ENCODE measurements at regions not wholly inside any gene's neighbourhood (a gene's known extent, or its start where the extent isn't known, plus 50 kb on each side); places are given as distances from the start of the nearest gene placed in this dataset.

DNA sequence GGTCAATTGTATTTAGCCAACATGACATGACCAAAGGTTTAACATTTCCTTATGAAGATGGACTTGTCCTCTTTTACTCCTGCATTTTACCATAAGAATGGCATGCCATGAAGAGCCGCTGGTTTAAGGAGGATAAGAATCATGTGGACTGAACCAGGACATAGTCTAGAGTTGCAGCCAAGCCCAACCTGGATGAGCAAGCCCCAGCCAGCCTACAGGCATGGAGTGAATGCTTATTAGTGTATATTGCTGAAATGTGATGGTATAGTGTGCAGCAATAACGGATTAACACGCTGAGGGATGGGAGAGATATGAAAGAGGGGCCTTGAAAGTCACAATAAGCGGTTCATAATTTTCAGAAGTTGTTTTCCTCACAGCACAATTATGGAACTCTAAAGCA is 523.2 kb downstream of the NTRK2 start:
- no peak overlapping the region for H3K4me3 ChIP-seq (ENCODE audit: control extremely low read depth in 1 of 5, extremely low read depth in 1 of 5, insufficient read depth in 1 of 5, low read depth in 2 of 5, low read length in 4 of 5)
- no peaks in the 10 kb centered on the region for H3K4me1 Mint-ChIP-seq
- H3K36me3 ChIP-seq (replicated peaks in 1 of 2; ENCODE audit: control extremely low read depth in 1 of 2, control insufficient read depth in 1 of 2, extremely low read depth in 1 of 2, insufficient read depth in 2 of 2, low read length in 1 of 2), result no peaks in the 10 kb centered on the region
- H3K9me3 ChIP-seq (ENCODE audit: control extremely low read depth in 1 of 3, control insufficient read depth in 2 of 3, insufficient read depth in 1 of 3, low read length in 2 of 3), result peaks cover 0 to 3% (median 0%) of the 10 kb centered on the region in 3 donors
- DNase-seq, result no peak
- no peak overlapping the region for H2AFZ ChIP-seq (ENCODE audit: insufficient read depth, low read depth, low read length, poor library complexity, severe bottlenecking)
- no peaks in the 10 kb centered on the region for H3K27me3 ChIP-seq (replicated peaks in 1 of 4; ENCODE audit: control extremely low read depth in 1 of 4, control insufficient read depth in 3 of 4, insufficient read depth in 4 of 4, low read length in 3 of 4)
- no peak overlapping the region for H3K27ac ChIP-seq (ENCODE audit: low read length in 2 of 2)
- H3K4me3 Mint-ChIP-seq, result no peak overlapping the region
- no peak overlapping the region for H3K27ac Mint-ChIP-seq
- H3K4me2 ChIP-seq (replicated peaks; ENCODE audit: low read depth, low read length, poor library complexity, severe bottlenecking), result no peak overlapping the region
- no peaks in the 10 kb centered on the region for H4K20me1 ChIP-seq (ENCODE audit: control insufficient read depth, insufficient read depth, low read length, poor library complexity, severe bottlenecking)
- intact Hi-C loops (cut with micrococcal nuclease), result no loop called here
- no peaks in the 10 kb centered on the region for H3K27me3 Mint-ChIP-seq
- TF ChIP-seq, protein P1, sequence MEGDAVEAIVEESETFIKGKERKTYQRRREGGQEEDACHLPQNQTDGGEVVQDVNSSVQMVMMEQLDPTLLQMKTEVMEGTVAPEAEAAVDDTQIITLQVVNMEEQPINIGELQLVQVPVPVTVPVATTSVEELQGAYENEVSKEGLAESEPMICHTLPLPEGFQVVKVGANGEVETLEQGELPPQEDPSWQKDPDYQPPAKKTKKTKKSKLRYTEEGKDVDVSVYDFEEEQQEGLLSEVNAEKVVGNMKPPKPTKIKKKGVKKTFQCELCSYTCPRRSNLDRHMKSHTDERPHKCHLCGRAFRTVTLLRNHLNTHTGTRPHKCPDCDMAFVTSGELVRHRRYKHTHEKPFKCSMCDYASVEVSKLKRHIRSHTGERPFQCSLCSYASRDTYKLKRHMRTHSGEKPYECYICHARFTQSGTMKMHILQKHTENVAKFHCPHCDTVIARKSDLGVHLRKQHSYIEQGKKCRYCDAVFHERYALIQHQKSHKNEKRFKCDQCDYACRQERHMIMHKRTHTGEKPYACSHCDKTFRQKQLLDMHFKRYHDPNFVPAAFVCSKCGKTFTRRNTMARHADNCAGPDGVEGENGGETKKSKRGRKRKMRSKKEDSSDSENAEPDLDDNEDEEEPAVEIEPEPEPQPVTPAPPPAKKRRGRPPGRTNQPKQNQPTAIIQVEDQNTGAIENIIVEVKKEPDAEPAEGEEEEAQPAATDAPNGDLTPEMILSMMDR (IDR thresholded peaks at IDR 0.05), result no peak
- no peak for TF ChIP-seq EZH2 (IDR thresholded peaks at IDR 0.05; ENCODE audit: borderline replicate concordance, insufficient read depth, low read depth, low read length, poor library complexity, severe bottlenecking)
- no peaks in the 10 kb centered on the region for H3K79me2 ChIP-seq (ENCODE audit: control insufficient read depth, insufficient read depth, low read length)
- WGBS (ENCODE audit: insufficient coverage), result 93% methylated on average over 3 of the region's 4 CpGs
- no peaks in the 10 kb centered on the region for H3K4me1 ChIP-seq (ENCODE audit: control insufficient read depth in 2 of 2, insufficient read depth in 2 of 2, low read length in 2 of 2)
- no peak overlapping the region for H3K9ac ChIP-seq (ENCODE audit: low read length)
- ATAC-seq (ENCODE audit: low read depth), result no peak
- CTCF ChIA-PET, result no interaction called here
- POLR2A ChIA-PET, result no interaction called here
- H3K9me3 Mint-ChIP-seq (ENCODE audit: insufficient read depth), result peaks cover 2% of the 10 kb centered on the region

DNA sequence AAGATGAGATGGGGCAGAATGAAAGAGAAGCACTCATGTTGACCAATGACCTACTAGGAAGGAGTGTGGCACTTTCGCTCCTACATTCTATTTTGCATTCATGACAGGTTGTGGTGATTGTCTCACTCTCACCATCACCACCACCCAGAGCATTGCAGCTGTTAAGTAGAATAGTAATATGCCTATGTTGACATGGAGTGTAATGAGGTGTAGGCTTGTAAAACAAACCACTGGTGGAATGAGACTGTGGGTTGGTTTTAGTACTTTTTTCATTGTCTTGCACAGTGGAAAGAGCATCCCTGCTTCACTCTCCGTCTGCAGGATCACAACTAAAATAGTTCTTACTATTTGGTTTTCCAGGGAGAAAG is 516.7 kb downstream of the NTRK2 start:
- POLR2A ChIA-PET, result no interaction called here
- CTCF ChIA-PET, result no interaction called here
- Mint-ChIP-seq H3K27me3 (peaks cover 9% of the 10 kb centered on the region), H3K27ac (no peak overlapping the region), H3K4me3 (no peak overlapping the region), H3K4me1 (no peaks in the 10 kb centered on the region), H3K9me3 (ENCODE audit: insufficient read depth) (no peaks in the 10 kb centered on the region)
- Histone ChIP-seq H3K27me3 (replicated peaks in 1 of 4; ENCODE audit: control extremely low read depth in 1 of 4, control insufficient read depth in 3 of 4, insufficient read depth in 4 of 4, low read length in 3 of 4) (no peaks in the 10 kb centered on the region), H4K20me1 (ENCODE audit: control insufficient read depth, insufficient read depth, low read length, poor library complexity, severe bottlenecking) (no peaks in the 10 kb centered on the region), H3K9me3 (ENCODE audit: control extremely low read depth in 1 of 3, control insufficient read depth in 2 of 3, insufficient read depth in 1 of 3, low read length in 2 of 3) (no peaks in the 10 kb centered on the region), H3K4me1 (ENCODE audit: control insufficient read depth in 2 of 2, insufficient read depth in 2 of 2, low read length in 2 of 2) (no peaks in the 10 kb centered on the region), H3K36me3 (replicated peaks in 1 of 2; ENCODE audit: control extremely low read depth in 1 of 2, control insufficient read depth in 1 of 2, extremely low read depth in 1 of 2, insufficient read depth in 2 of 2, low read length in 1 of 2) (no peaks in the 10 kb centered on the region), H3K27ac (ENCODE audit: low read length in 2 of 2) (no peak overlapping the region), H3K9ac (ENCODE audit: low read length) (no peak overlapping the region), H3K4me2 (replicated peaks; ENCODE audit: low read depth, low read length, poor library complexity, severe bottlenecking) (no peak overlapping the region), H2AFZ (ENCODE audit: insufficient read depth, low read depth, low read length, poor library complexity, severe bottlenecking) (no peak overlapping the region), H3K4me3 (ENCODE audit: control extremely low read depth in 1 of 5, extremely low read depth in 1 of 5, insufficient read depth in 1 of 5, low read depth in 2 of 5, low read length in 4 of 5) (no peak overlapping the region), H3K79me2 (ENCODE audit: control insufficient read depth, insufficient read depth, low read length) (no peaks in the 10 kb centered on the region)
- TF ChIP-seq EZH2 (IDR thresholded peaks at IDR 0.05; ENCODE audit: borderline replicate concordance, insufficient read depth, low read depth, low read length, poor library complexity, severe bottlenecking), result no peak
- TF ChIP-seq, protein P1 (IDR thresholded peaks at IDR 0.05), result no peak
- no CpG with 5 or more reads among the region's 2 CpGs for WGBS (ENCODE audit: insufficient coverage)
- ATAC-seq (ENCODE audit: low read depth) (no peak), DNase-seq (no peak)
- intact Hi-C loops (cut with micrococcal nuclease), result no loop called here

Data from B cell (primary cell).